ENCODE measurements at regions not wholly inside any gene's neighbourhood (a gene's known extent, or its start where the extent isn't known, plus 50 kb on each side); places are given as distances from the start of the nearest gene placed in this dataset.

DNA sequence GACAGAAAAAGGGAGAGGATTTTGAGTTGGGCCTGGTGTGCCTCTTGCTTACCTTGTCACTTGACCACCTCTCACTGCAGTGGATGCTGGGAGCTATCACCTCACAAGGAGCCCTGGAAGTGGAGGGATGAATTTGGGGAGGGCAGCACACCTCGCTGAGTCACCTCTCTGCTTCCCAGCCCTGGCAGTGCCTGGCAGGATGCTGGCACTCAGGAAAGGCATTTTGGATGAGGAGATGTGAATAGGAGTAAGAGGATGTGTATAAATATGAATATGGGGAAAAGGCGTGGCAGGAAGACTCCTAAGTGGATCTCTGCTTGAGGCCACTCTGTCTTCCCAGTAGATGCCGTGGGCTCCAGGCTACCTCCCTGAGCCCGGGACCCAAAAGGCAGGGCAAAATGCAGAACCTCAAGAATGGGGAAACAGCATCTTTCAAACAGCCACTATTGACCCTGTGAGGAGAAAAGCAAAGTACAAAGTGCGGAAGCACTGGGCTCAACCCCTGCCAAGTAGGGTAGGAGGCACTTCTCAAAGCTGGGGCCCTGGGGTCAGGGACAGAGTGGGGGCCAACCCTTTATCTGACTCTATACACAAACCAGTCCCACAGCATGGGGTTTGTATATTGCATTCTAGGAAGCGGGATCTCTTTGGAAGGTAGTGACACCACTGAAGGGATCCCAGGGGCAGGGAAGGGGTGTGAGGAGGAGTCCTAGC is 164.5 kb upstream of the GLI2 start:
- peak; percentile 6 for DNase-seq
- H3K27me3 ChIP-seq (ENCODE audit: low read depth): peaks cover 5% of the 10 kb centered on the region
- TF ChIP-seq, protein P1, sequence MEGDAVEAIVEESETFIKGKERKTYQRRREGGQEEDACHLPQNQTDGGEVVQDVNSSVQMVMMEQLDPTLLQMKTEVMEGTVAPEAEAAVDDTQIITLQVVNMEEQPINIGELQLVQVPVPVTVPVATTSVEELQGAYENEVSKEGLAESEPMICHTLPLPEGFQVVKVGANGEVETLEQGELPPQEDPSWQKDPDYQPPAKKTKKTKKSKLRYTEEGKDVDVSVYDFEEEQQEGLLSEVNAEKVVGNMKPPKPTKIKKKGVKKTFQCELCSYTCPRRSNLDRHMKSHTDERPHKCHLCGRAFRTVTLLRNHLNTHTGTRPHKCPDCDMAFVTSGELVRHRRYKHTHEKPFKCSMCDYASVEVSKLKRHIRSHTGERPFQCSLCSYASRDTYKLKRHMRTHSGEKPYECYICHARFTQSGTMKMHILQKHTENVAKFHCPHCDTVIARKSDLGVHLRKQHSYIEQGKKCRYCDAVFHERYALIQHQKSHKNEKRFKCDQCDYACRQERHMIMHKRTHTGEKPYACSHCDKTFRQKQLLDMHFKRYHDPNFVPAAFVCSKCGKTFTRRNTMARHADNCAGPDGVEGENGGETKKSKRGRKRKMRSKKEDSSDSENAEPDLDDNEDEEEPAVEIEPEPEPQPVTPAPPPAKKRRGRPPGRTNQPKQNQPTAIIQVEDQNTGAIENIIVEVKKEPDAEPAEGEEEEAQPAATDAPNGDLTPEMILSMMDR (IDR thresholded peaks at IDR 0.05): no peak
- no peaks in the 10 kb centered on the region for H3K36me3 ChIP-seq
- ATAC-seq: no peak
- H3K9me3 ChIP-seq: no peaks in the 10 kb centered on the region
- H3K4me1 ChIP-seq: peaks cover 6% of the 10 kb centered on the region
- no peak overlapping the region for H3K27ac ChIP-seq
- intact Hi-C loops (cut with DNase I): no loop called here
- H3K4me3 ChIP-seq: no peak overlapping the region

DNA sequence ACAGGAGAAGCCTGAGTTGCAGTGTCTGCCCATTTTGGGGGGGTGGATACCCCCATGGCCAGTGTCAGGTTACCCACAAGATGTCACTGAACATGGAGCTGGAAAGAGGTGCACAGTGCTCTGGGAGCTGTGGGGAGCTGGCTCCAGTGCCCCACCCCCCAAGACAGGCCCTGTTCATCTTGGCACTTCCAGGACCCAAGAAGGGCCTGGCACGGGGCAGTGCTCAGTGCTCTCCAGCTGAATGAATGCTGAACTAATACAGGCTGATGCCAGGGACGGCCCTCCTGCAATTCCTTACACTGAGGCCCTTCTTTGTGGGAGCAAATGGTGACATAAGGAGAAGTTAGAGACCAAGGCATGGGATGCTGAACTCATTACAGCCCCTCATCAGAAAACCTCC is 163.4 kb upstream of the GLI2 start:
- TF ChIP-seq, protein P1 (IDR thresholded peaks at IDR 0.05): no peak
- Histone ChIP-seq H3K4me1 (peaks cover 13% of the 10 kb centered on the region), H3K36me3 (no peaks in the 10 kb centered on the region), H3K4me3 (no peak overlapping the region), H3K9me3 (no peaks in the 10 kb centered on the region), H3K27ac (no peak overlapping the region), H3K27me3 (ENCODE audit: low read depth) (peaks cover 11% of the 10 kb centered on the region)
- DNase-seq (peak; percentile 15), ATAC-seq (no peak)
- intact Hi-C loops (cut with DNase I): no loop called here

DNA sequence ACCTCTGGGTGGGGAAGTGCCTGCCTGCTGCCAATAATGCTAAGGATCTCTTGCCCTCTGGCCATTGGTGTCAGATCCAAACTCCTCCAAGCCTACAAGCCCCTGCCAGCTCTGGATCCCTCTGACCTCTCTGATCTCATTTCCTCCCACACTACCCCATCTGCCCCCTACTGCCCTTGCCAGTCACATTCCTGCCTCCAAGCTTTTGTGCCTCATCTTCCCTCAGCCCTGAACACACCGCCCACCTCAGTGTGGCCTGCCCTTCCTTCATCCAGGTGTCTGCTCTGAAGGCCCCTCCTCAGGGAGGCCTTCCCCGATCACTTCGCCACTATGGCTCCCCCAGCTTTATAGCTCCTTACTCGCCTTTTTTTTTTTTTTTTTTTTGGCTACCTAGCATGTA is 161.0 kb upstream of the GLI2 start:
- DNase-seq (peak; percentile 7), ATAC-seq (no peak)
- no peaks in the 10 kb centered on the region for H3K9me3 ChIP-seq
- H3K36me3 ChIP-seq: no peaks in the 10 kb centered on the region
- H3K27ac ChIP-seq: no peak overlapping the region
- H3K27me3 ChIP-seq (ENCODE audit: low read depth): peaks cover 11% of the 10 kb centered on the region
- no peak overlapping the region for H3K4me3 ChIP-seq
- TF ChIP-seq, protein P1 (IDR thresholded peaks at IDR 0.05): no peak
- intact Hi-C loops (cut with DNase I): no loop called here
- H3K4me1 ChIP-seq: peaks cover 13% of the 10 kb centered on the region

DNA sequence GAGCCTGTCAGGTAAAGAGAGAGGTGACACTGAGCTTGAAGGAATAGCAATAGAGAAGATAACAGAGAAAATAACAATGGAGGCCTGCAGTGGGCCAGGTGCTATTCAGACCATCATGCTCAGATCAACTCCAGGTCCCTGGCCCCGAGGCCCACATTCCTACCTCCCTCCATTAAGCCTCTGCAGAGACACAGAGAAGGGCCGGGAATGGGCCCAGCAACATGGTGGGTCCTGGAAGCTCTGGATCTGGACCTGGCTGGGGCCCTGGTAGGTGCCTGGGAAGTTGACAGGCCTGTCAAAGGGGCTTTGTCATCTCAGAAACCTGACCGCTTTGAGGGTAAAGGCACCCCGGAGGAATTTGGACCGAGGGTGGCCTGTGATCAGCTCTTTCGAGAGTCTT is 159.7 kb upstream of the GLI2 start:
- no peaks in the 10 kb centered on the region for H3K36me3 ChIP-seq
- no peak overlapping the region for H3K4me3 ChIP-seq
- DNase-seq: peak; percentile 11
- TF ChIP-seq, protein P1 (IDR thresholded peaks at IDR 0.05): no peak
- intact Hi-C loops (cut with DNase I): no loop called here
- ATAC-seq: no peak
- H3K9me3 ChIP-seq: no peaks in the 10 kb centered on the region
- peaks cover 11% of the 10 kb centered on the region for H3K27me3 ChIP-seq (ENCODE audit: low read depth)
- no peak overlapping the region for H3K27ac ChIP-seq
- peaks cover 13% of the 10 kb centered on the region for H3K4me1 ChIP-seq

DNA sequence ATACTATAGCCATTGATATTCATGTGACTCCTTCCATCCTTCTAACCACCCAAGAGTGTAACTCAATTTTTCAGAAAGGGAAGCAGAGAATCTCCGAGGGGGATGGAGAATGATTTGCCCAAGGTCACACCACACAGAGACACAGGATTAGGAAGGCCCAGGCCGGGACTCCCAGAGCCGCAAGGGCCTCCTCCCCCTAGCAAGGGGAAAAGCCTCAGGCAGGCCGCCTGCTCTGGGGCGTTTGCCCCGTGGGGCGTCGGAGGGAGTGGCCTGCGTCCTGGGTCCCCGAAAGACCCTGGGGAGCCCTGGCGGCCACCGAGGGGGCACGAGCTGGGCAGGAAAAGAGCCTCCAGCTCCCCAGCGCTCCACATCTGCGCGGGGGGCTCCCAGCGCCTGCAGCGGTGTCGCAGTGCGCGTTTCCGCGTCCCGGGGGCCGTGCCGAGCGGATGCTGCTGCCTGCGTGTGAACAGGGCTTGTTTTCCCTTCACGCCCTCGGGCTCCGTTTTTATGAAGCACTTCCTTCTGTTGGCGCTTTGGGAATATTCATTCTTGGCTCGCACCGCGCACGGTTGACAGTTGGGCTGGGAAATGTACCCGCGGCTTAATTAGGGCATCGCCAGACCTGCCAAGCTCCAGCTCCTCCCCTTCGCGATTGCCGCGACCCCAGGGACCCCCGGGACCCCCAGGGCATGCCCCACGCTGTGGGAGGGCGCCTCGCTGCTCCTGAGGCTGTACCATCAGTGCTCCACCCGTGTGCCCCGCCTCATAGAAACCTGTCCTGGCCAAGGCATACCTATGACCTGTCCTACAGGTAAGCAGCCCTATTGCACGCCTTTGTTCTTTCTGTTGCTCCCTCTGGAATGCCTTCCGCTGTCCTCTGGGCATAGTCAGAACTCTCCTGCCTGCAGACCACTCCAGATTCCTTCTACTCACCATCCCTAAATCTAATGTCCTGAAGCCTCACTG is 158.9 kb upstream of the GLI2 start:
- Histone ChIP-seq H3K4me1 (peaks cover 13% of the 10 kb centered on the region), H3K27me3 (ENCODE audit: low read depth) (peaks cover 11% of the 10 kb centered on the region), H3K27ac (no peak overlapping the region), H3K36me3 (no peaks in the 10 kb centered on the region), H3K4me3 (peak overlapping the region; percentile 30), H3K9me3 (no peaks in the 10 kb centered on the region)
- TF ChIP-seq, protein P1 (IDR thresholded peaks at IDR 0.05): no peak
- ATAC-seq (peak; percentile 50 to 65), DNase-seq (no peak)
- intact Hi-C loops (cut with DNase I): no loop called here
